ENCODE measurements at regions not wholly inside any gene's neighbourhood (a gene's known extent, or its start where the extent isn't known, plus 50 kb on each side); places are given as distances from the start of the nearest gene placed in this dataset.

GRCh38 chr16:66121466-66121865 is 245.0 kb upstream of the CDH5 start:
- TF ChIP-seq CTCF (IDR thresholded peaks at IDR 0.05 in 2 of 3, conservative IDR thresholded peaks at IDR 0.05 in 1 of 3; ENCODE audit: borderline replicate concordance in 1 of 3, insufficient read depth in 1 of 3, low read depth in 2 of 3, low read length in 2 of 3) = no peak
- TF ChIP-seq EGR1 (IDR thresholded peaks at IDR 0.05; ENCODE audit: low read depth) = no peak
- TF ChIP-seq EZH2 (IDR thresholded peaks at IDR 0.05) = no peak
- TF ChIP-seq SIN3A (IDR thresholded peaks at IDR 0.05; ENCODE audit: low read depth) = no peak
